NCI-H524 treated with DMSO at 0.1 percent for 48 hours (cell line): ENCODE measurements at regions not wholly inside any gene's neighbourhood (a gene's known extent, or its start where the extent isn't known, plus 50 kb on each side); places are given as distances from the start of the nearest gene placed in this dataset.
"Not testable (repeated sequence)": the region's sequence is repeated elsewhere in the genome, so short reads cannot be mapped to it uniquely, and the experiment has no call there.

Source experiments
- DNase-seq: peaks from one replicate; lab custom pipeline; 2025; lab: John Stamatoyannopoulos, UW

DNA sequence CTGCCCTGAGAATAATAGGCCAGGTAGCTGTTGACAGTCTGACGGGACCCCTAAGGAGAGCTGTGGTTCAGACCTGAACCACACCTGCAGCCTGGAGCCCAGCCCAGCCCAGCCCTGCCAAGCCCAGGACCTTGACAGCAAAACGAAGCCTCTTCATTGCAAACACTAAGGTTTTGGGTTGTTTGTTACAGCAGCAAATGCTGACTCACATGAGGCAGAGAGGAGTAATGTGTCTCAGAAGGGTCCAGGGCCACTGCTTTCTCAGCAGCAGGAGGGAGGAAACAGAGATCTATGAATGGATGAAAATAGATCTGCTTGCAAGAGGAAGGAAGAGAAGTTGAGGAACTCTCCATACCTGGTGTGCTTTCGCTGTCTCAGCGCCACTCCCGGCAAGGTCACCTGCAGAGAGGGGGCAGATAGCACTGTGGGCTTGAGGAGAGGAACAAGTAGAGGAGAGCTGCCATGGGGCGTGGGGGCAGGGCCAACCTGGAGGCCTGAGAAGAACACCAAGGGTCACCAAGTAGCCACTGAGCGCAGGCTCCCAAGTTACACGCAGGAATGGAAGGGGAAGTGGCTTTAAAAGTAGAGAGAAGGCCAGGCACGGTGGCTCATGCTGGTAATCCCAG, 127.2 kb downstream of the ZNF281 start:
- DNase-seq, result no peak

DNA sequence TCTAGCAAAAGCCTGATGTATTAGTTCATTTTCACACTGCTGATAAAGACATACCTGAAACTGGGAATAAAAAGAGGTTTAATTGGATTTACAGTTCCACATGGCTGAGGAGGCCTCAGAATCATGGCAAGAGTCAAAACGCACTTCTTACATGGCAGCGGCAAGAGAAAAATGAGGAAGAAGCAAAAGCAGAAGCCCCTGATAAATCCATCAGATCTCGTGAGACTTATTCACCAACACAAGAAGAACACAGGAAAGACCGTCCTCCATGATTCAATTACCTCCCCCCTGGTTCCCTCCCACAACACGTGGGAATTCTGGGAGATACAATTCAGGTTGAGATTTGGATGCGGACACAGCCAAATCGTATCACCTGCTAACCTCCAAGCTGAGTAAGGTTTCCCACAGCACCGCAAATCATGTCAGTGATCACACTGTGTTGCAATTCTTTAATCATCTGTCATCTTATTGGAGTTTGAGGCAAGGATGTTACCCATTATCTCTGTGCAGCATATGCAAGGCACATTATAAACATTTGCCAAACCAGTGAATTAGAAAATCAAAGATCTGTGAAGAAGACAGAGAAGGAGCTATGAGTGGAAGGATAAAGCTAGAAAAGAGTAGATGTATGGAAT, 128.5 kb downstream of the ZNF281 start:
- no peak for DNase-seq

DNA sequence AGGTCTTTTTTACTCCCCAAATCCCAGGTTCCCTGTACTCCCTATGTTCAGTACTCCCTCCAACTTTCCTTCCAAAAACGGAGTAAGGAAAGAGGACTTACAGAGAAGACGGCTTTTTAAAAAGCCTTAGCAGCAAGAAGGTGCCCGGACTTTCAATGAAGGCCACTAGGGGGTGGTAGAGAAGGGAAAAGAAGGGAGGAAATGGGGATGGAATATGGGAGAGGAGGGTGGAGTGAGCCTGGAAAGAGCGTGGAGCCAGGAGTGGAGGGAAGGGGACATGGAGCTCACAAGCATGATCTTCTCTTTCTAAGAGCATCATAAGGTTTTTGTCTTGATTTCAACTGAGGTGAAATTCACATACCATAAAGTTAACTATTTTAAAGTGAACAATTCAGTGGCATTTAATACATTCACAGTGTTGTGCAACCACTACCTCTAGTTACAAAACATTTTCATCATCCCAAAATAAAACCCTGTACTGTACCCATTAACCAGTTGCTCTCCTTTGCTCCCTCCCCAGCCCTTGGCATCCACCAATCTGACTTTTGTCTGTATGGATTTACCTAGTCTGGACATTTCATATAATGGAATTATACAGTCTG, 129.9 kb downstream of the ZNF281 start:
- no peak for DNase-seq

DNA sequence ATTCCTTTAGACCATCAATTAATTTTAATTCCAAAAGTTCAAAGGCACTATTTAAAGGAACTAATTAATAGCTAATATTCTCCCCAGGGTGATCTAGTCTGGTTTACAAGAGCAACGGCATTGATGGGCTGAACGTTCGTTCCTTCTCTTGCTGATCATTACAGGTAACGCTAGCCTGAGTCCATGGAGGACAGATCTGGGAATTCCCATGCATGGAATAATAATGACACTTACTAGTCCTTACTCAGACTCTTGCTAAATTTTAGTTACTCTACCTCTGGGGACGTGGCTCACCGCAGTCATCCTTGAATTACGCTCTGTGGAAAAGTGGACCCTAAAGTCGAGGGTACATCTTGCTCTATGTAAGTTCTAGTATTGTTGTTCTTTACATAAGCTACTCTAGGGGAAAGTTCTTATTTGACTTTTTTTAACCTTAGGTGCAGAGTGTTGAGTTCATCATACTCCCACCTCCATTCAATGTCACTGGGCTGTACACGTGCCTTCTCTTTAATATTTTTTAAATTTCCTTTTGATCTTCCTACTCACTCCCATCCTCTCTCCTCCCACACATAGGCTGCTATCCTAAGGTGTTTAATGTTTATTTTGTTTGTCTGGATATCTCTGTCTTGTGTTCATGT, 133.9 kb downstream of the ZNF281 start:
- DNase-seq, result no peak

DNA sequence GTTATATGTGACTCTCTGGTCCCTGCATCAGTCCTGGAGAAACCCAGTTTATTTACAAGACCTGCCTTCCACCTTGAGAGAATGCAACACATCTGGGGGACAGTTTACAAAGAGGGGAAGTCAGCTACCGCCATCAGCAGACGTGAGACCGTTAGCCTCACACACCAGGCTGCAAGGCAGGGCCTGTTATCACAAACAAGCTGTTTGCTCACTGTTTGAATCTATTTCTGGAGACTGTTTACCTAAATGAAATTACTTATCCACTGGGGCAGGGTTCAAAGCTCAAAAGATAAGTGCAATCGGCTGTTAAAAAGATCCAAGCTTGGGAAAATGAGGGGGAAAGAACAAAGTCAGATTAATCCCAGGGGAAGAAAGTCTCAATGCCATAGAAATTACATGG, 134.4 kb downstream of the ZNF281 start:
- no peak for DNase-seq

DNA sequence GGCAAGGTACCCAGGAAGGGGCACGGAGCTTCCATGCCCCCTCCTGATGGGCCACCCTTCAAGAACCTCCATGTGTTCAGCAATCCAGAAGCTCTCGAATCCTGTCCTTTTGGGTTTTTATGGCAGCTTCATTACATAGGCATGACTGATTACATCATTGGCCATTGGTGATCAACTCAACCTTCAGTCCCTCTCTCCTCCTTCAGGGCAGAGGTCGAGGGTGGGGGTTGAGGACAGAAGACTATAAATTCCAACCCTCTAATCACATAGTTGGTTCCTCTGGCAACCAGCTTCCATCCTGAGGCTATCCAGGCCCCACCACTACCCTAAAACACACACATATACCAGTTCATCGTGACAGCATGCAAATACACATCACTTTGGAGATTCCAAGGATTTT, 135.7 kb downstream of the ZNF281 start:
- no peak for DNase-seq

DNA sequence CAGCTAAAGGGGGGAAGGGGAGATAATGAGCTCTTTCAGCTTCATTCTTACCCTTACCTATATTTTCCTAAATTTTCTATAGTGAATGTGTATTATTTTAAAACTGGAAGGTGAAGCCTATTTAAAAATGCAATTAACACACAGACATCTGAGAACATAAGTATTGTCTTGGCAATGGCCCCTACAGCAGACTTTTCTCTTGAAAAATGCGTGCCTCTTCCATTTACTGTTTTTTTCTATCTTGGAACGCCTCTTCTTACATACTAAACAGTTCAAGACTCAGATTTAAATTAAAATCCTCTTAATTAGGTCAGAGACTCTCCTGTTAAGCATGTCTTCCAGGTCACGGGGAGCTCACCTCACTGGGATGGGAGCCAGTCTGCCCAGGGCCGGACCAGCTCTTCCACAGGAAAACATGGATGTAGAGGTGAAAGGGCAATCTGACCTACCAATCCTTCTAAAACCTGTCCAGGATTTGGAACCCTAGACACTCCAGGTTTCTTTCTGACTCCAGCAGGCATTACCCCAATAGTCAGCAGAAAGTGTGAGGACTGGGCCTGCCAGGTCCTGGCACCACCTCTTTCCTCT, 137.3 kb downstream of the ZNF281 start:
- DNase-seq, result no peak

DNA sequence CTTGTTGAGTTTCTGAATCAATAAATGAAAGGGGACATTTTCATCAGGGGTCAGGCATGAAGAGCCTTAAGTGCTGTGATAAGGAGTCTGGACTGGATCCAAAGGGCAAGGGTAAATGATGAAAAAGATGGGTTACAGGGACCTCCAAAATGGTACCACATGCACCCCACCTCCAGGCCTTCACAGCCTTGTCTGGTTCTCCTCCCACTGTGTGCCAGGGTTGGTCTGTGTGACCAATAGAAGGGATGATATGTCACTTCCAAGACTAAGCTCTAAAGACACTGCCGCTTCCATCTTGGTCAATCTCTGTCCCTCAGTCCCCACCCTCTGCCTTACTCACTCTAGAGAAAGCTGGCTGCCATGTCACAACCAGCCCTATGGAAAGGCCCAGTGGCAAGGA, 140.6 kb downstream of the ZNF281 start:
- DNase-seq, result no peak

DNA sequence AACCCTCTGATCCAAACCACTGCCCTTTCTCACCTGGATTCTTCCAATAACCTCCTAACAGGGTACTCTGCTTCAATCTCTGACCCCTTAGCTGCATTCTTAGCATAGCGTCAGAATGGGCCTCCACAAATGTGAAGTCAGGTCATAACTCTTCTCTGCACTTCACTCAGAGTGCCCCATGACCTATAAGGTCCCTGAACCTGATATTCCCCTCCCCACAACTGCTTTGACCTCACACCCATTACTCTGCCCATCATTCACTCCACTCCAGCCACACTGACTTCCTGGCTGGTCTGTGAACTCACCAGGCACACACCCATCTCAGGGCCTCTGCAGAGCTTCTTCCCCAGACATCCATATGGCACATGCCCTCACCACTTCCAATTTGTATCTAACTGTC, 141.9 kb downstream of the ZNF281 start:
- no peak for DNase-seq

DNA sequence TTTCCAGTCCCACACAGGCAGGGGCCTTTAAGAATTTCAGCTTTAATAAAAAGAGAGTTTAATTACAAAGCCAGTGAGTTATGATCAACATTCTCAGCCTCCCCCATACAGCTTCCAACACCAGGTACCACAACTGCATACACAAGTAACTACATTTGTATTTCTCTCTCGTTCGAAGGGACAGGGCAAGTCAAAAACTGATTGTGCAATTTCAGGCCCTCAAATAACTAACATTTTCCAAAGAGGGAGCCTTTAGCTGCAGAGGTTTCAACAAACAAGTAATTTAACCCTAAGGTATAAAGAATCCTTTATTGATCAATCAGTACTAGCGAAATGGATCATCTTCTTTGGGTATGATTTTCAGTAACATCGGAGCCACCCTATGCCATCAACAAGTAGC, 142.4 kb downstream of the ZNF281 start:
- DNase-seq, result no peak

DNA sequence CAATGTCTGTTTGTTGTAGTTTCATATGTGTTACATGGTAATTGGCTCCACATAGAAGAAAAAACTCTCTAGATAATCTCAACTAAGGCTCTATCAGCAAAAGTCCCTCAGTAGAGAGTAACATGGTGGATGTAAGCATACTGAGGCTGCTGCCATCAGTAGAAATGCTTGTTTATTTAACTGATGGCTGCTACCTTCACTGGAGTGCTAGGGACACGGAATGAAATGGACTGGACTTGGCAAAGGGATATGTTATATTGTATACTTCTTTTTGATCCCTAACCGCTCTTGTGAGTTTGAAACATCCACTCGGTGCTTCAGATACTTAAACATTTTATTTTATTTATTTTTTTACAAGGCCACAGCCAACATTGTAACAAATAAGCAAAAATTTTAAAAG, 143.0 kb downstream of the ZNF281 start:
- no peak for DNase-seq

DNA sequence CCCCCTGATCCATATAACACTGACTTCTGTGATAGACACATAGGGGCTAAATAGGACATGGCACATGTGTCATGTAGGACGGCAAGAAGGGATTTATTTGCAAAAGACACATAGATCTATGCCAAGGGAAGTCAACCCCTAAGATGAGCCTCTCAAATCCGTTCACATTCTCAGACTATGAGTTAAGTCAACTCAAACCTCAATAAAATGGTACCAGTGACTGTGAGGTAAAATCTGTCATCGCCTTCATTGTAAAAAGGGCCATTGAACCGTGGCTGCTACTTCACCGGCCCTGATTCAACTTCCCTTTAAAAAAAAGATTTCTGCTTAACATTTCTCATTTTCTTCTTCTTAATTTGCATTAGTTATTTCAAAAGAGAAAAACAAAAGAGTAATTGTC, 144.0 kb downstream of the ZNF281 start:
- DNase-seq, result no peak

DNA sequence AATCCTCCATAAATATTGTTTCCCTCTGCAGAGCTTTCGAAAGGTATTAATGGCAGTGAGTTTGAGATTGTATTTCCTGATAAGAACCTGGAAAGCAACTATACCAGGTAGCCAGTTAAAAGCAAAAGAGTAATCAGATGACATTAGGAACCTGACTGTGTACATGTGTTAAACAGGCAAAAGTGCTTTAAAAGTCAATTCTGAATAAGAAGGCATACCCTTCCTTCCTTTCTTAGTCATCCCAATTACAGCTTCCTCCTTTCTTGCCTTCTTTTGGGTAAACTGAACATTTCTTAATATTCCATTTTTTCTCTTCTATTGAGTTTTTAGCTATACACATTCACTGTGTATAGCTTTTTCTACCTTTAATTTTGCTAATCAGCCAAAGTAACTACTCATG, 144.7 kb downstream of the ZNF281 start:
- no peak for DNase-seq

DNA sequence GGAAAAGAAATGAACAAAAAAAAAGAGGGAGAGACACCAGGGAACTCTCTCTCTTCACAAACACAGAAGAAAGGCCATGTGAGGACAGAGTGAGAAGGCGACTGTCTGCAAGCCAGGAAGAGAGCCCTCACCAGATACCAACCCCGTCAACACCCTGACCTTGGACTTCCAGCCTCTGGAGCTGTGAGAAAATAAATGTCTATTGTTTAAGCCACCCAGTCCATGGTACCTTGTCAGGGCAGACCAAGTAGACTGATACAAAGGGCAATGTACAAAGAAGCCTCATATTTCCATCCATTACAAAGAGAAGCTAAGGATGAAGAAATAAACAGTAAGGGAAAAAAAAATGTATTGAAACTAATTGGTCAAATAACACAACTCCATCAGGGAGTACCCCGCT, 146.6 kb downstream of the ZNF281 start:
- no peak for DNase-seq

DNA sequence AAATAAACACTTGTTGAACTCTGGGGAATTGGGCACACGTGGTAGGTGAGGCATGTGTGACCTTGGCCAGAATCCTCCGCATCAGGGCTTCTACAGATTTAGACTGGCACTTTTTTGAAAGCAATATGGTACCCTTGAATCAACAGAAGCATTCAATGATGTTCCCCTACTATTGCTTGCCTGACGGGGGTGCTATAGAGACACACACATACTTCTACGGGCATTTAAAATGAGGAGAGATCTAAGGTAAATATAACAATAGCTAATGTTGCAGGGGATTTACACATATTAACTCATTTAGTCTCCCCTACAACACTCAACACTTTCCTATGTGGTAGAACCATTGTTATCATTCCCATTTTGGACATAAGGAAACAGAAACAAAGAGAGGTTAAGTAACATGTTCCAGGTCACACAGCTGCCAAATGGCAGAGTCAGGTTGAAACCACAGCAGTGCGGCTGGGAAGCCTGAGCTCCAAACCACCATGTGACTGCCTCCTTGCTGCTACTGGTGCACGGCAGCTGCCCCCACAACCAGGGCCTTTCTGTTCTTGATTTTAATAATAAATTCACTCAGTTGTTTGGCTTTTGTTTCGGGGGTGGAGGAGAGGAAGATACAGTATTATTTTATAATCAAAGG, 147.4 kb downstream of the ZNF281 start:
- DNase-seq, result no peak

DNA sequence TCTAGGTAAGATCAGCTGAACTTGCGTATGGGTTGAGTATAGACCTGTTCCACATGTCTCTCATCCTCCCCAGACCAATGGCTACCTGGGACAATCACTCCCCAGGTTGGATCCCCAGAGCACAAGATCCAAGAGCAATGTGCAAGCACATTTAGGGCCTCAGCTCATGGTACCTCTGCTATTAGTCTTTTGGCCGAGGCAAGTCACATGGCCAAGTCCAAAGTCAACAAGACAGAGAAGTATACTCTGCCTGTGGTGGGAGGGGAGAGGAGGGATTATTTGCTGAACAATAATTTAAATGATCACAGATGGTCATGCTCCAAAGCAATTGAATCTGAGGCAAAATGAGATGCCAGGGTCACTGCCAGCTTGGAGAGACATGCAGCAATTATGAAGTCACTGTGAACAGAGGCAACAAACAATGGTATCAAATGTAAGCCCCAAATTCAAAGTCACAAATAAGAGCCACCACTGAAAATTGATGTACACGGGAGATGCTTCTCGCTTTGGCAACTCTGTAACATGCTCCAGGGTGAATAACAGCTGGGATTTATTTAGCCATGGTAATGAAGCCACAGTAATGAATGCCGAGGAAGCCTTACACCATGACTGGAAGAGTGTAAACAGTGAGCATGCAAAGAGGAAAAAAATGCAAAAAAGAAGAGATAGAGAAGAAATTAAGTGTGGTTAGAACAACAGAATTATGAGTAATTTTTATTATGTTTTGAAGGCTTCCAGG, 149.1 kb downstream of the ZNF281 start:
- no peak for DNase-seq

DNA sequence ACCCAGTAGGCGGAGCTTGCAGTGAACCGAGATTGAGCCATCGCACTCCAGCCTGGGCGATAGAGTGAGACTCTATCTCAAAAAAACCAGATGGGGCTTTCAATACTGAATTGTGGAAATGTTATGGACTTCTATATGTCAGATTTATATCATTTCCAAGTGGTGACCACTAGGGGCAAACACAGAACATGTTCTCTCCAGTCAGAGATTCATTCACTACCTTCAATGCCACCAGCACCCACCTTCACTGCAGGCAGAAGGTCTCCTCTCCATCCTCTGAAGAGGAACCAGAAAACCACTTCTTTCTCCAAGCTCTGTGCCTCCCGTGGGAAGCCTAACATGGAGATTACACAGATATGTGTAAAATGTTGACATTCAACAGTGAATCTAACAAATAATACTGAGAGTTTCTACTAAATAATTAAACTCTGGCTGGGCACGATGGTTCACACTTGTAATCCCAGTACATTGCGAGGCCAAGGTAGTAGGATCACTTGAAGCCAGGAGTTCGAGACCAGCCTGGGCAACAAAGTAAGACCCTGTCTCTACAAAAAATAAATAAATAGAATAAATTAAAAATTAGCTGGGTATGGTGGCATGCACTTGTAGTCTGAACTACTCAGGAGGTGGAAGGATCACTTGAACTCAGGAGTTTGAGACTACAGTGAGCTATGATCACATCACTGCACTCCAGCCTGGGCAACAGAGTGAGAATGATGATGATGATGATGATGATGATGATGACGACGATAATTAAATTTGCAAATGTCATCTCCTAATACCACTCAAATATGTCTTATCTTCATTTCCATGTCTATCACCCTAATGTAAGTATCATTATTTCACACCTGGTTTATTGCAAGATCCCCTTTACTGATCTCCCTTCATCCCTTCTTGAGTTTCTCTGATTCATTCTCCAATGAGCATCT, 151.1 kb downstream of the ZNF281 start:
- no peak for DNase-seq

DNA sequence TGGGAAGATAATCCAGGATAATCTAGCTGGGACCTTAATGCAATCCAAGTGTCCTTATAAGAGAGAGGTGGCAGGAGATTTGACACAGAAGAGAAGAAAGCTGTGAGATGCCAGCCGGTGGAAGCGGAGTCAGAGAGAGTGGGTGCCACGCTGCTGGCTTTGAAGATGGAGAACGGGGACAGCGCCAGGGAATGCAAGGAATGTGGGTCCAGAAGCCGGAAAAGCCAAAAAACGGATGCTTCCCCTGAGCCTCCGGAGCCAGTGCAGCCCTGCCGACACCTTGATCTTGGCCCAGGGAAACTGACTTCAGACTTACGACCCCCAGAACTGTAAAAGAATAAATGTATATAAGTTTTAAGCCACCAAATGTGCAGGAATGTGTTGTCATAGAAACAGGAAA, 152.6 kb downstream of the ZNF281 start:
- DNase-seq, result peak; percentile 77

DNA sequence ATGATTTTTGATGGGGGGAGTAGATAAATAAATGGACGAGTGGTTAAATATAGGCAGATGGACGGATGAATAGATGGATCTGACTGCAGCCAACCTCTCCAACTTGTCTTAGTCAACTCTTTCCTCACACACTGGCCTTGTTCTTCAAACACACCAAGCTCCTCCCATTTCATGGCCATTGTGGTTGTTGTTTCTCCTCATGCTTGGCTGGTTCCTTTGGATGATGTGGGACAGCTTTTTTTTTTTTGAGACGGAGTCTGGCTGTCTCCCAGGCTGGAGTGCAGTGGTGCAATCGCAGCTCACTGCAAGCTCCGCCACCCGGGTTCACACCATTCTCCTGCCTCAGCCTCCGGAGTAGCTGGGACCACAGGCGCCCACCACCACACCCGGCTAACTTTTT, 155.2 kb downstream of the ZNF281 start:
- not testable (repeated sequence) for DNase-seq

DNA sequence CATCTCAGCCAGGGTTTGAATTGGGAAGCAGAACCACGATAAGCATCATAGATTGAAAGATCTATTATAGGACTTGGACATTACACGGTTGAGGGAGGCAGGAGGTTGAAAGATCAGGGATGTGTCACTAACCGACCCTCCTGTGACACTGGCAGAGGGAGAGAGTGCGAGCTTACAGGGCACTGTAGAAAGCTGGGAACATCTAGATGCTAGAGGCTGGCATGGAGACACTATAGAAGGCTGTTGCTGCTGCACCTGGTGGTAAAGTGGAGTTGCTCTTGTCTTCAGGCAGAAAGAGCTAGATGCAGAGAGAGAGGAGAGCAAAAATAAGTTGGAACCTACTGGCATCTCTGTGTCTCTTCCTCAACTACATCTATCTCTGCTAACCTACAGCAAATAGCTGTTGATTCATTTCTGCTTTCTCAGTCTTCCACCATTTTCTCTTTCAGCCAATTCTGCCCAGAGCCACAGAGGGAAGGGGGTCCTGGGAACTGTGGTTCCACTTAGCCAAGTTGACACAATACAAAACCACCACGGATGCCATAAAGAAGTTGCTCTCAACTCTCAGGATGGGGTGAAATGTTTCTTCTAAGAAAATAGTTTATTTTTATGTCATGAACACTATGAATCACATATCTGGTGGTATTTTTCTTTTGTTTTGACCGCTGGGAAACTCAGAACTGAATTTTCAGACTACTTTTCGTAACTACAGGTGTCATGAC, 155.9 kb downstream of the ZNF281 start:
- DNase-seq, result no peak
